ENCODE measurements at regions not wholly inside any gene's neighbourhood (a gene's known extent, or its start where the extent isn't known, plus 50 kb on each side); places are given as distances from the start of the nearest gene placed in this dataset.
"Not testable (repeated sequence)": the region's sequence is repeated elsewhere in the genome, so short reads cannot be mapped to it uniquely, and the experiment has no call there.

- H3K36me3 ChIP-seq (ENCODE audit: control insufficient read depth, insufficient read depth, low read length) = no peaks in the 10 kb centered on the region
- dilution Hi-C loops (cut with HindIII; ENCODE audit: low sequenced_read_pairs, unreplicated experiment) (no loop called here), in situ Hi-C loops (cut with MboI; ENCODE audit: low sequenced_read_pairs) (no loop called here), intact Hi-C loops (cut with micrococcal nuclease) (no loop called here)
- no CpG with 5 or more reads among the region's 2 CpGs for WGBS, 2 experiments (ENCODE audit: extremely low coverage in 2 of 2, insufficient read length in 1 of 2)
- no peaks in the 10 kb centered on the region for H4K20me1 ChIP-seq (ENCODE audit: insufficient read depth, low read length)
- H2BK5ac ChIP-seq (ENCODE audit: low read depth, low read length, poor library complexity, severe bottlenecking) = no peak overlapping the region
- no peak overlapping the region for H2BK20ac ChIP-seq (ENCODE audit: low read depth, low read length)
- H3K23ac ChIP-seq (ENCODE audit: low read depth, low read length) = peak overlapping the region; percentile 60
- H3K4ac ChIP-seq (ENCODE audit: low read depth, low read length) = peak overlapping the region; percentile 46; the same call in 1 of the 2 replicates
- H3K27me3 ChIP-seq (ENCODE audit: control insufficient read depth, insufficient read depth, low read length) = no peaks in the 10 kb centered on the region
- no peak overlapping the region for H3K27ac ChIP-seq (ENCODE audit: insufficient read depth, low read length)
- H2AK5ac ChIP-seq (ENCODE audit: low read depth, low read length) = no peak overlapping the region; the same call in 1 of the 2 replicates
- H3K18ac ChIP-seq (ENCODE audit: low read depth, low read length) = peak overlapping the region; percentile 49; the same call in 1 of the 2 replicates
- no peak overlapping the region for H4K91ac ChIP-seq (ENCODE audit: insufficient read depth, low read depth, low read length)
- H3K9me3 ChIP-seq (ENCODE audit: control insufficient read depth, insufficient read depth, low read length) = no peaks in the 10 kb centered on the region
- H4K8ac ChIP-seq (ENCODE audit: low read depth in 2 of 2, low read length in 2 of 2) = no peak overlapping the region
- H2BK15ac ChIP-seq (ENCODE audit: low read depth, low read length) = no peak overlapping the region; the same call in 2 of the 3 replicates
- H3K9ac ChIP-seq (ENCODE audit: low read depth, low read length) = no peak overlapping the region
- TF ChIP-seq RCOR1 (IDR thresholded peaks at IDR 0.05; ENCODE audit: insufficient replicate concordance, low read length) = no peak
- TF ChIP-seq POLR2A (IDR thresholded peaks at IDR 0.05; ENCODE audit: low read depth, low read length) = no peak
- TF ChIP-seq ELK1 (IDR thresholded peaks at IDR 0.05; ENCODE audit: borderline replicate concordance, low read depth, low read length) = no peak
- peaks cover 10% of the 10 kb centered on the region for H3K4me1 ChIP-seq (ENCODE audit: control insufficient read depth, insufficient read depth, low read length)
- no TSS peak for BruUV-seq (replicated peaks)
- ChIA-PET POLR2A (ENCODE audit: unreplicated experiment) (no interaction called here), CTCF (no interaction called here)
- peak overlapping the region; percentile 55 for H3K14ac ChIP-seq (replicated peaks; ENCODE audit: low read depth, low read length)
- H2BK120ac ChIP-seq (ENCODE audit: low read depth, low read length) = peak overlapping the region; percentile 37
- peak overlapping the region; percentile 21; the same call in 1 of the 2 replicates for H4K5ac ChIP-seq (ENCODE audit: low read depth, low read length)
- no peak overlapping the region for H2AFZ ChIP-seq (replicated peaks; ENCODE audit: low read length, poor library complexity)
- H3K9me1 ChIP-seq (ENCODE audit: insufficient read depth, low read length) = no peaks in the 10 kb centered on the region
- no peaks in the 10 kb centered on the region for H3K79me1 ChIP-seq (ENCODE audit: low read depth in 1 of 2, low read length in 2 of 2)
- ATAC-seq (ENCODE audit: low read depth) = no peak
- DNase-seq = no peak
- H2AK9ac ChIP-seq (replicated peaks; ENCODE audit: low read depth, low read length, poor library complexity) = no peak overlapping the region
- no peak overlapping the region for H3K4me2 ChIP-seq (ENCODE audit: low read depth, low read length)
- H3K4me3 ChIP-seq (ENCODE audit: insufficient read depth, low read depth, low read length) = no peak overlapping the region
- no peak overlapping the region for H3K56ac ChIP-seq (ENCODE audit: extremely low read depth, insufficient read depth, low read length)
Measured at GRCh38 chr4:123236606-123237005, 160.0 kb upstream of the SPRY1 start.

DNA sequence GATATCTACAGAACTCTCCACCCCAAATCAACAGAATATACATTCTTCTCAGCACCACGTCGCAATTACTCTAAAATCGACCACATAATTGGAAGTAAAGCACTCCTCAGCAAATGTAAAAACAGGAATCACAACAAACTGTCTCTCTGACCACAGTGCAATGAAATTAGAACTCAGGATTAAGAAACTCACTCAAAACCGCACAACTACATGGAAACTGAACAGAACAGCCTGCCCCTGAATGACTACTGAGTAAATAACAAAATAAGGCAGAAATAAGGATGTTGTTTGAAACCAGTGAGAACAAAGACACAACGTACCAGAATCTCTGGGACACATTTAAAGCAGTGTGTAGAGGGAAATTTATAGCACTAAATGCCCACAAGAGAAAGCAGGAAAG, 156.3 kb upstream of the SPRY1 start:
- H3K27ac ChIP-seq (ENCODE audit: insufficient read depth, low read length); CTCF ChIA-PET; H2BK15ac ChIP-seq (ENCODE audit: low read depth, low read length); H4K8ac ChIP-seq (ENCODE audit: low read depth in 2 of 2, low read length in 2 of 2); BruUV-seq (replicated peaks); H3K27me3 ChIP-seq (ENCODE audit: control insufficient read depth, insufficient read depth, low read length); H3K9me3 ChIP-seq (ENCODE audit: control insufficient read depth, insufficient read depth, low read length); H2BK120ac ChIP-seq (ENCODE audit: low read depth, low read length); ATAC-seq (ENCODE audit: low read depth); H2BK5ac ChIP-seq (ENCODE audit: low read depth, low read length, poor library complexity, severe bottlenecking); H3K23ac ChIP-seq (ENCODE audit: low read depth, low read length); H3K14ac ChIP-seq (replicated peaks; ENCODE audit: low read depth, low read length); H4K5ac ChIP-seq (ENCODE audit: low read depth, low read length); POLR2A ChIA-PET (ENCODE audit: unreplicated experiment); H3K4me3 ChIP-seq (ENCODE audit: insufficient read depth, low read depth, low read length); H4K91ac ChIP-seq (ENCODE audit: insufficient read depth, low read depth, low read length); H3K79me1 ChIP-seq (ENCODE audit: low read depth in 1 of 2, low read length in 2 of 2); H3K36me3 ChIP-seq (ENCODE audit: control insufficient read depth, insufficient read depth, low read length); H3K56ac ChIP-seq (ENCODE audit: extremely low read depth, insufficient read depth, low read length); H3K18ac ChIP-seq (ENCODE audit: low read depth, low read length); dilution Hi-C loops (cut with HindIII; ENCODE audit: low sequenced_read_pairs, unreplicated experiment); H3K9me1 ChIP-seq (ENCODE audit: insufficient read depth, low read length); H3K9ac ChIP-seq (ENCODE audit: low read depth, low read length); H2AK9ac ChIP-seq (replicated peaks; ENCODE audit: low read depth, low read length, poor library complexity); H2AK5ac ChIP-seq (ENCODE audit: low read depth, low read length); H4K20me1 ChIP-seq (ENCODE audit: insufficient read depth, low read length); DNase-seq; H3K4me2 ChIP-seq (ENCODE audit: low read depth, low read length); H2AFZ ChIP-seq (replicated peaks; ENCODE audit: low read length, poor library complexity); H2BK20ac ChIP-seq (ENCODE audit: low read depth, low read length); H3K4me1 ChIP-seq (ENCODE audit: control insufficient read depth, insufficient read depth, low read length); H3K4ac ChIP-seq (ENCODE audit: low read depth, low read length); in situ Hi-C loops (cut with MboI; ENCODE audit: low sequenced_read_pairs): not testable (repeated sequence)
- WGBS, 2 experiments (ENCODE audit: extremely low coverage in 2 of 2, insufficient read length in 1 of 2) = 100% methylated on average over 3 of the region's 5 CpGs; no CpG with 5 or more reads in 1 of the 2 experiments
- intact Hi-C loops (cut with micrococcal nuclease) = loop anchor here (10.0 kb wide), 1 partner anchor 425 kb away; no protein-coding TSS in a partner anchor
